Keratinocyte (primary cell): ENCODE measurements at regions not wholly inside any gene's neighbourhood (a gene's known extent, or its start where the extent isn't known, plus 50 kb on each side); places are given as distances from the start of the nearest gene placed in this dataset.
"Not testable (repeated sequence)": the region's sequence is repeated elsewhere in the genome, so short reads cannot be mapped to it uniquely, and the experiment has no call there.

ENCODE experiments used
- DNase-seq: peaks from one replicate; pipeline ENCODE4 v3.0.0-alpha.2; 2011; ENCODE audit warnings: low read depth, missing footprints, low spot score
- FAIRE-seq: peaks from 2 replicates; lab custom pipeline; 2011; peaks lifted over from hg19 to GRCh38; lab: Jason Lieb, UNC
- H2AFZ ChIP-seq: 2 replicates; pipeline ENCODE4 v1.6.0; 2012; ENCODE audit warnings: low read length, control low read depth, inconsistent platforms; ENCODE audit not compliant: control insufficient read depth
- H3K27ac ChIP-seq: 2 replicates; pipeline ENCODE4 v1.5.1; 2011; ENCODE audit warnings: low read length; ENCODE audit not compliant: control insufficient read depth, insufficient read depth
- H3K27me3 ChIP-seq: 3 replicates; pipeline ENCODE4 v1.6.0; 2011; ENCODE audit warnings: low read length; ENCODE audit not compliant: control insufficient read depth, insufficient read depth; ENCODE audit errors: extremely low read depth
- H3K36me3 ChIP-seq, 2 experiments: 2 replicates in 1 of 2; 3 replicates in 1 of 2; pipeline ENCODE4 v1.5.1; 2011; ENCODE audit warnings: low read length in 2 of 2, mild to moderate bottlenecking in 1 of 2; ENCODE audit not compliant: control insufficient read depth in 2 of 2, insufficient read depth in 2 of 2; ENCODE audit errors: extremely low read depth in 1 of 2
- H3K4me1 ChIP-seq: 3 replicates; pipeline ENCODE4 v1.5.1; 2011; ENCODE audit warnings: low read length; ENCODE audit not compliant: control insufficient read depth, insufficient read depth; ENCODE audit errors: extremely low read depth
- H3K4me2 ChIP-seq: 3 replicates; pipeline ENCODE4 v1.6.0; 2011; ENCODE audit warnings: low read depth, low read length; ENCODE audit not compliant: control insufficient read depth, insufficient read depth; ENCODE audit errors: extremely low read depth
- H3K4me3 ChIP-seq, 3 experiments: fragments of 200-600 bp in 1 of 3; sonication (generic) in 1 of 3; 2 replicates in 2 of 3; 3 replicates in 1 of 3; pipeline ENCODE4 v1.5.1; 2011 to 2016; ENCODE audit warnings: low read length in 3 of 3, mild to moderate bottlenecking in 3 of 3, control low read depth in 2 of 3, inconsistent platforms in 1 of 3, low read depth in 1 of 3, mixed read lengths in 1 of 3, mixed run types in 1 of 3, moderate library complexity in 1 of 3; ENCODE audit not compliant: control insufficient read depth in 2 of 3, insufficient read depth in 2 of 3; ENCODE audit errors: extremely low read depth in 1 of 3
- H3K79me2 ChIP-seq: 2 replicates; pipeline ENCODE4 v1.6.0; 2012; ENCODE audit warnings: low read length; ENCODE audit not compliant: control insufficient read depth, insufficient read depth
- H3K9ac ChIP-seq: 3 replicates; pipeline ENCODE4 v1.6.0; 2011; ENCODE audit warnings: low read length; ENCODE audit not compliant: control insufficient read depth, insufficient read depth; ENCODE audit errors: extremely low read depth
- H3K9me1 ChIP-seq: 3 replicates; pipeline ENCODE4 v1.6.0; 2011; ENCODE audit warnings: low read length; ENCODE audit not compliant: control insufficient read depth, insufficient read depth; ENCODE audit errors: extremely low read depth
- H3K9me3 ChIP-seq: 2 replicates; pipeline ENCODE4 v1.5.1; 2012; ENCODE audit warnings: low read depth, low read length; ENCODE audit not compliant: control insufficient read depth
- H4K20me1 ChIP-seq: 3 replicates; pipeline ENCODE4 v1.6.0; 2011; ENCODE audit warnings: low read length; ENCODE audit not compliant: control insufficient read depth, insufficient read depth; ENCODE audit errors: extremely low read depth
- CTCF ChIP-seq, 3 experiments: IDR thresholded peaks in 1 of 3; conservative IDR thresholded peaks in 1 of 3; optimal IDR thresholded peaks in 1 of 3; 2 replicates in 2 of 3; 3 replicates in 1 of 3; pipeline versions ENCODE3 to v1.5.1; 2011; ENCODE audit warnings: low read length in 3 of 3, mild to moderate bottlenecking in 3 of 3, moderate library complexity in 2 of 3, control low read depth in 1 of 3, inconsistent platforms in 1 of 3; ENCODE audit not compliant: insufficient read depth in 2 of 3; ENCODE audit errors: extremely low read depth in 1 of 3
- EZH2 ChIP-seq: IDR thresholded peaks from one replicate; pipeline ENCODE4 v1.6.1; 2012; ENCODE audit warnings: inconsistent platforms, mild to moderate bottlenecking, low read length, moderate library complexity
- dilution Hi-C: fragments of 300-500 bp; cut with MboI; formaldehyde crosslinking; loops from one replicate; pipeline ENCODE4 v1.7.0; 2020; ENCODE audit warnings: low sequenced_read_pairs; ENCODE audit not compliant: extremely low pct_ligation_motif_present

DNA sequence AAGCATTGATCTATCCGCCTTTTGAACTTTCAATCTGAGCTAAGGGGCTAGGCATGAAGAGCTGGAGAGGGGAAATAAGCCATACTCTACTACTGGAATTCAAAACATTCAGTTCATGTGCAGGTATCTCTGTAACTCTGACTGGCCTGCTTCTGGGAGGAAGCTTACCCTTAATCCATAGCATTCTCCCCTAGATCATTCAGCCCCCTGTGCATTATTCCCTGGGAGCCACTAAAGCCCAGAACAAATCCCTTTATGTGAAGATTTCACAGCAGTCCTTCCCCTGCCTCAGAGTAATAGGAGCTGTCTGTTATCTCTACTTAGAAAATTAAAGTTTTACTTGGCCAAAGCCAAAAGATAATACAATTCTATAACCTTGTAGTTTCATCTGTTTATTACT, 300.7 kb downstream of the SEC16B start:
- no peaks in the 10 kb centered on the region for H3K9me3 ChIP-seq
- no peak overlapping the region for H2AFZ ChIP-seq
- DNase-seq (no peak), FAIRE-seq (no peak)
- TF ChIP-seq CTCF (optimal IDR thresholded peaks at IDR 0.05 in 1 of 3, IDR thresholded peaks at IDR 0.05 in 1 of 3, conservative IDR thresholded peaks at IDR 0.05 in 1 of 3; ENCODE audit: extremely low read depth in 1 of 3, insufficient read depth in 2 of 3, low read length in 3 of 3) (no peak), EZH2 (no peak)
- no peaks in the 10 kb centered on the region for H4K20me1 ChIP-seq
- H3K27ac ChIP-seq: no peak overlapping the region
- H3K4me2 ChIP-seq: no peak overlapping the region
- H3K79me2 ChIP-seq: no peaks in the 10 kb centered on the region
- no peaks in the 10 kb centered on the region for H3K9me1 ChIP-seq
- no peaks in the 10 kb centered on the region for H3K4me1 ChIP-seq
- no peak overlapping the region for H3K9ac ChIP-seq
- H3K27me3 ChIP-seq: no peaks in the 10 kb centered on the region
- dilution Hi-C loops: no loop called here
- H3K4me3 ChIP-seq: no peak overlapping the region
- H3K36me3 ChIP-seq: no peaks in the 10 kb centered on the region

- no peak overlapping the region for H3K9ac ChIP-seq
- no peak overlapping the region for H3K4me2 ChIP-seq
- H3K9me3 ChIP-seq: no peaks in the 10 kb centered on the region
- no peaks in the 10 kb centered on the region for H3K4me1 ChIP-seq
- no peaks in the 10 kb centered on the region for H3K36me3 ChIP-seq
- no peak overlapping the region for H2AFZ ChIP-seq
- FAIRE-seq (no peak), DNase-seq (no peak)
- no peaks in the 10 kb centered on the region for H3K27me3 ChIP-seq
- no peak for TF ChIP-seq EZH2
- no peak for TF ChIP-seq CTCF (optimal IDR thresholded peaks at IDR 0.05 in 1 of 3, IDR thresholded peaks at IDR 0.05 in 1 of 3, conservative IDR thresholded peaks at IDR 0.05 in 1 of 3; ENCODE audit: extremely low read depth in 1 of 3, insufficient read depth in 2 of 3, low read length in 3 of 3)
- no peak overlapping the region for H3K4me3 ChIP-seq
- H3K9me1 ChIP-seq: no peaks in the 10 kb centered on the region
- dilution Hi-C loops: no loop called here
- no peak overlapping the region for H3K27ac ChIP-seq
- no peaks in the 10 kb centered on the region for H4K20me1 ChIP-seq
- H3K79me2 ChIP-seq: no peaks in the 10 kb centered on the region
These were observed 303.9 kb downstream of the SEC16B start for GRCh38 chr1:177665935-177666334.

DNA sequence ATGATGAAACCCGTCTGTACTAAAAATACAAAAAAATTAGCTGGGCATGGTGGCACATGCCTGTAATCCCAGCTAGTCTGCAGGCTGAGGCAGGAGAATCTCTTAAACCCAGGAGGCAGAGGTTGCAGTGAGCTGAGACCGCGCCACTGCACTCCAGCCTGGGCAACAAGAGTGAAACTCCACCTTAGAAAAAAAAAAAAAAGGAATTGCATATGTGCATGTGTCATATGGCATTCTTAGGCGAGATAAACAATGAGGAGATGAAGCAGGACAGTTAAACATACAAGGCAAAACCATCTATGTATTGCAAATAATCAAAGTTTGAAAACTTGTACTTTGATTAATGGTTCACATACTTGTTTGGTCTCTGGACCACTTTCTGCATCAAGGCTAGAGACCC, 305.1 kb downstream of the SEC16B start:
- H3K27ac ChIP-seq, H3K4me1 ChIP-seq, H3K36me3 ChIP-seq, H3K4me3 ChIP-seq, DNase-seq, H2AFZ ChIP-seq, dilution Hi-C loops, H3K9me1 ChIP-seq, FAIRE-seq, H3K9ac ChIP-seq, H3K4me2 ChIP-seq, H4K20me1 ChIP-seq, H3K79me2 ChIP-seq, H3K27me3 ChIP-seq, H3K9me3 ChIP-seq: not testable (repeated sequence)
